Activated naive CD8-positive, alpha-beta T cell treated with anti-CD3 and anti-CD28 coated beads, Interleukin-2, amount 10 ng/mL, durations not matched to agents 7 days and 5 days (primary cell): ENCODE measurements at regions not wholly inside any gene's neighbourhood (a gene's known extent, or its start where the extent isn't known, plus 50 kb on each side); places are given as distances from the start of the nearest gene placed in this dataset.

Experiments
- ATAC-seq: fragments of 150-1000 bp; cut with Tn5 transposase; one replicate; pipeline ENCODE4 v1.10.0; 2021; ENCODE audit warnings: low read depth, moderate library complexity
- POLR2A ChIA-PET: fragments of 350-600 bp; sonication (Branson Sonifier 250); formaldehyde crosslinking; loops from one replicate; lab custom pipeline; 2021; ENCODE audit warnings: antibody characterized with exemption; lab: Charles Lee
- DNase-seq: peaks from one replicate; pipeline ENCODE4 v3.0.0; 2021
- H3K27ac Mint-ChIP-seq: one replicate; pipeline ENCODE4 v1.8.0; 2022; ENCODE audit warnings: mild to moderate bottlenecking, mixed read lengths
- H3K27me3 Mint-ChIP-seq: one replicate; pipeline ENCODE4 v1.8.0; 2022; ENCODE audit warnings: mild to moderate bottlenecking, moderate library complexity, mixed read lengths
- H3K36me3 Mint-ChIP-seq: one replicate; pipeline ENCODE4 v1.8.0; 2021; ENCODE audit warnings: mild to moderate bottlenecking, mixed read lengths
- H3K4me1 Mint-ChIP-seq: one replicate; pipeline ENCODE4 v1.8.0; 2021; ENCODE audit warnings: mixed read lengths
- H3K4me3 Mint-ChIP-seq: one replicate; pipeline ENCODE4 v1.8.0; 2022; ENCODE audit warnings: mild to moderate bottlenecking, moderate library complexity, mixed read lengths
- H3K9me3 Mint-ChIP-seq: one replicate; pipeline ENCODE4 v1.8.0; 2021; ENCODE audit warnings: mixed read lengths

DNA sequence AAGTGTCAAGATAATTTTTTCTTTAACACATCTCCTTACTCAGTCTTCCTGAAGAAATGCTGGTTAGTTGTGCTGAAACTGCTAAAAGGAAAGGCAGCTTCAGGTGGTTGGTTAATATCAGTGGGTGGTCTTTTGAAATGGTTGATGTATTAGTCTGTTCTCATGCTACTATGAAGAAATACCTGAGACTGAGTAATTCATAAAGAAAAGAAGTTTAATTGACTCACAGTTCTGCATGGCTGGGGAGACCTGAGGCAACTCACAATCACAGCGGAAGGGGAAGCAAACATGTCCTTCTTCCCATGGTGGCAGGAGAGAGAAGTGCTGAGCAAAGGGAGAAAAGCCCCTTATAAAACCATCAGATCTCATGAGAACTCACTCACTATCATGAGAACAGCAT, 125.9 kb upstream of the CYRIA start:
- Mint-ChIP-seq H3K27me3 (no peaks in the 10 kb centered on the region), H3K36me3 (no peaks in the 10 kb centered on the region), H3K27ac (no peak overlapping the region), H3K4me3 (no peak overlapping the region), H3K4me1 (no peaks in the 10 kb centered on the region), H3K9me3 (no peaks in the 10 kb centered on the region)
- ATAC-seq (no peak), DNase-seq (no peak)
- POLR2A ChIA-PET = no interaction called here

DNA sequence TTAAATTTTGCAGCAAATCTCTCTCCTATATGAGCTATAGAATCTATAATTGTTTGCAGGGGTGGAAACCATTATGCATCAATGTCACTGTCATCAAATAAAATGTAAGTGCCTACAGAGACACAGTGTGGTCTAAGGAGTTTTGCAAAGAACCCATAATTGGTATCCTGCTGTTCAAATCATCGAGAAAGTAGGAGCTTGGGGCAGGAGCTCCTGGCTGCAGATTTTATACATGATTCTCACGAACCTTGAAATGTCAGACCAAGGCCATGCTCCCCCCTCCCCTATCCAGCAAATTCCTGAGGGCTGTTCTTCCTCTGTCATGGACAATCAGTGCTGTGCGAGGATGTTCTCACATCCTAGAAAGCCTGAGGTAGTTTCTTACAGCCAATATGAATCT, 119.5 kb upstream of the CYRIA start:
- H3K36me3 Mint-ChIP-seq = no peaks in the 10 kb centered on the region
- no peaks in the 10 kb centered on the region for H3K4me1 Mint-ChIP-seq
- DNase-seq (no peak), ATAC-seq (no peak)
- no peaks in the 10 kb centered on the region for H3K9me3 Mint-ChIP-seq
- no peaks in the 10 kb centered on the region for H3K27me3 Mint-ChIP-seq
- H3K27ac Mint-ChIP-seq = no peak overlapping the region
- POLR2A ChIA-PET = no interaction called here
- no peak overlapping the region for H3K4me3 Mint-ChIP-seq

GRCh38 chr2:16784652-16785051, 119.0 kb upstream of the CYRIA start:
- ATAC-seq = no peak
- H3K4me1 Mint-ChIP-seq = no peaks in the 10 kb centered on the region
- H3K4me3 Mint-ChIP-seq = no peak overlapping the region
- no peaks in the 10 kb centered on the region for H3K27me3 Mint-ChIP-seq
- H3K9me3 Mint-ChIP-seq = no peaks in the 10 kb centered on the region
- no peaks in the 10 kb centered on the region for H3K36me3 Mint-ChIP-seq
- POLR2A ChIA-PET = no interaction called here
- H3K27ac Mint-ChIP-seq = no peak overlapping the region
- DNase-seq = no peak

- H3K27ac Mint-ChIP-seq = no peak overlapping the region
- H3K4me1 Mint-ChIP-seq = no peaks in the 10 kb centered on the region
- POLR2A ChIA-PET = no interaction called here
- H3K4me3 Mint-ChIP-seq = no peak overlapping the region
- H3K36me3 Mint-ChIP-seq = no peaks in the 10 kb centered on the region
- no peaks in the 10 kb centered on the region for H3K9me3 Mint-ChIP-seq
- H3K27me3 Mint-ChIP-seq = no peaks in the 10 kb centered on the region
- ATAC-seq = no peak
- no peak for DNase-seq
Observed at GRCh38 chr2:16777123-16777870, 111.7 kb upstream of the CYRIA start.

DNA sequence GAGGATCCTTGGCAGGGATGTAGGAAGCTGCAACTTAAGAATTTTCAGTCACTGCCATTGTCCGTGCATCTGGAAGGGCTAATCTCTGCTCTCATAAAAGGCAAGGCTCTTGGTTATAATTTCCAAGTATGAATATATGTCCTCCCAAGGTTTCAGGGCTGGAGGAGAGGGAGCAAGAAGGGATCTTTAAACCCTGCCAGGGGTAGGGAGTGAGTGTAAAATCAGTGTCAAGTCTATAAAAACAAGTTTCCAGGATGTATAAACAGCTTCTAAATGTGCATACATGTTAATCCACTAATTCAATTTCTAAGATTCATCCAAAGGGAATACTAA, 110.2 kb upstream of the CYRIA start:
- Mint-ChIP-seq H3K36me3 (no peaks in the 10 kb centered on the region), H3K27ac (no peak overlapping the region), H3K4me3 (no peak overlapping the region), H3K4me1 (no peaks in the 10 kb centered on the region), H3K27me3 (no peaks in the 10 kb centered on the region), H3K9me3 (no peaks in the 10 kb centered on the region)
- ATAC-seq (no peak), DNase-seq (no peak)
- POLR2A ChIA-PET = no interaction called here

DNA sequence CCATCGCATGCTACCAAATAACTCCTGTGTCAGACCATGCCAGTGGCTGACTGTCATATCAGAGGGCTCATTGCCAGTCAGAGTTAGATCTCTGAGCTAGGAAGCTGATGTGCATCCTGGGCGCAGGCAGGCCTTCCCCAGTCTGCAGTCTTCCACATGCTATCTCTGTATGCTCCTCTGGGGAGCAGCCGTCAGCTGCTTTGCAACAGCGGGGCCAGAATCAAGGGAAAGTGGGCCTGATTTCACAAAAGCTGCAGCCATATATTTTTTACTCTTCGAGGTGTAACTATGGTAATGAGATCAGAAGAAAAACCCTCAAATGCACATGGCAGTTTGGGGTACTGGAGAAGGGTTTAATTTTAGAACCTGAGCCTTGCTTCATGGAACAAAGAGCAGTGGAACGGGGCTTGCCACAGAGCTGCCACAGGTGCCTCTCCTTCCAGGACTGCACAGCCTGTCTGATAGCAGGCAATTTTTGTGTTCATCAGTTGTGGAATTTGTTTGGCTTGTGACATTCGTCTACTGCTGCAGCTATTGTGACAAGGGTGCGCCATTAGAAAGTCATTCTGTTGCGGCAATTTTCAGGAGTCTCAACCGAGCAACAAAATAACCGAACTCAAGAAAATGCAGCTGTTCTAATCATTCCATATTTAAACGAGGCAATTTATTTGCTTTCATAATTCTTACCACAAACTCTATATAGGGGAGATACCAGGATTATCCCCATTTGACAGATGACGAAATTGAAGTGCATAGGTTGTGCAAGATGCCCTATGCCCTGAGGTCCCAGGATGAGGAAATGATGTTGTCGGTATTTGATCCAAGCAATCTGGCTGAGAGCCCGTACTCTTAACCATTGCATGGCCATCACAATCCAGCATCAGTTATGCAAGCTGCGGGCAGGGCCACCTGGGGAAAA, 109.6 kb upstream of the CYRIA start:
- H3K27ac Mint-ChIP-seq = no peak overlapping the region
- no peaks in the 10 kb centered on the region for H3K4me1 Mint-ChIP-seq

GRCh38 chr2:16774091-16774490, 108.5 kb upstream of the CYRIA start:
- Mint-ChIP-seq H3K4me1 (no peaks in the 10 kb centered on the region), H3K36me3 (no peaks in the 10 kb centered on the region), H3K9me3 (no peaks in the 10 kb centered on the region), H3K27ac (no peak overlapping the region), H3K4me3 (no peak overlapping the region), H3K27me3 (peaks cover 4% of the 10 kb centered on the region)
- DNase-seq (no peak), ATAC-seq (no peak)
- POLR2A ChIA-PET = no interaction called here

More for the DNA sequence above, 109.6 kb upstream of the CYRIA start:
- Mint-ChIP-seq H3K27me3 (peaks cover under 1% of the 10 kb centered on the region), H3K9me3 (no peaks in the 10 kb centered on the region), H3K36me3 (no peaks in the 10 kb centered on the region), H3K4me3 (no peak overlapping the region)
- ATAC-seq = no peak
- DNase-seq = no peak
- POLR2A ChIA-PET = no interaction called here

- Mint-ChIP-seq H3K27me3 (peaks cover 5% of the 10 kb centered on the region), H3K36me3 (no peaks in the 10 kb centered on the region), H3K4me3 (no peak overlapping the region), H3K9me3 (no peaks in the 10 kb centered on the region), H3K4me1 (no peaks in the 10 kb centered on the region), H3K27ac (no peak overlapping the region)
- DNase-seq (no peak), ATAC-seq (no peak)
- POLR2A ChIA-PET = no interaction called here
Observed at GRCh38 chr2:16773080-16773713, 107.6 kb upstream of the CYRIA start.

- POLR2A ChIA-PET = no interaction called here
- Mint-ChIP-seq H3K27me3 (peaks cover 5% of the 10 kb centered on the region), H3K4me1 (no peaks in the 10 kb centered on the region), H3K9me3 (no peaks in the 10 kb centered on the region), H3K27ac (no peak overlapping the region), H3K4me3 (no peak overlapping the region), H3K36me3 (no peaks in the 10 kb centered on the region)
- DNase-seq (no peak), ATAC-seq (no peak)
Observed at GRCh38 chr2:16767789-16768476, 102.3 kb upstream of the CYRIA start.

DNA sequence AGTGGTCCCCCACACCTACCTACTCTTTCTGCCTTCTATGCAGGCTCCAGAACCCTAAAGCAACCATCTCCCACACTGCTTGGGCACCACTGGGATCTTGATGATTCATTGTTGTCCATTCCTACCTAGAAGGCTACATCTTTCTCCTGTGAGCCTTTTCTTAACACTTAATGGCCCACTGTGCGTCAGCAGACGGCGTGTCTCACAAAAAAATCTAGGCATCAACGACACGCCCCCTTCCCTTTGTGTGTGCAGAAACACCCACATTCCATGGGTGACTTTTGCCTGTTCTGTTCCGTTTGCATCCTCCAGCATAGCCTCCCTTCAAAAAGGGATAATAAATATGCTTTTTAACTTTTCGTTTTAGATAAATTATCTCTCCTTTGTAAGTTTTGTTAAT, 99.7 kb upstream of the CYRIA start:
- Mint-ChIP-seq H3K36me3 (no peaks in the 10 kb centered on the region), H3K27me3 (peaks cover 8% of the 10 kb centered on the region), H3K27ac (no peak overlapping the region), H3K4me1 (no peaks in the 10 kb centered on the region), H3K9me3 (no peaks in the 10 kb centered on the region), H3K4me3 (no peak overlapping the region)
- ATAC-seq (no peak), DNase-seq (no peak)
- POLR2A ChIA-PET = no interaction called here

DNA sequence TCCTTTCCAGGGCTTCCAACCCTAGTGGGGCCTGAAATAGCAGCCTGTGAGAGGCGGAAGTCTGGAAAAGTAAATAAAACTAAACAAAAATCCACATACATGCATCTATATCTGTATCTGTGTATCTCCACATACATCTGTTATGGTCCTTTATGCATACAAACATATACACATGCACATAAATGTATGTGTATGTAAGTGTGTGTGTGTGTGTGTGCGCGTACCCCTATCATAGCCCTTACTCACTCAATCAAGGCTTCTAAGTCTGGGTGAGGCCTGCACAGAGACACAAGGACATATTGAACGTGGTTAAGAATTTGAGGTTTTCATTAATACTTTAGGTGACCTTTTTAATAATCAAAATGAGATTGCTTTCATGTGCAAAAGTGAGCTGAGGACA, 98.9 kb upstream of the CYRIA start:
- no peaks in the 10 kb centered on the region for H3K9me3 Mint-ChIP-seq
- DNase-seq (no peak), ATAC-seq (no peak)
- peaks cover 5% of the 10 kb centered on the region for H3K27me3 Mint-ChIP-seq
- no peak overlapping the region for H3K4me3 Mint-ChIP-seq
- H3K4me1 Mint-ChIP-seq = no peaks in the 10 kb centered on the region
- POLR2A ChIA-PET = no interaction called here
- no peaks in the 10 kb centered on the region for H3K36me3 Mint-ChIP-seq
- H3K27ac Mint-ChIP-seq = no peak overlapping the region

DNA sequence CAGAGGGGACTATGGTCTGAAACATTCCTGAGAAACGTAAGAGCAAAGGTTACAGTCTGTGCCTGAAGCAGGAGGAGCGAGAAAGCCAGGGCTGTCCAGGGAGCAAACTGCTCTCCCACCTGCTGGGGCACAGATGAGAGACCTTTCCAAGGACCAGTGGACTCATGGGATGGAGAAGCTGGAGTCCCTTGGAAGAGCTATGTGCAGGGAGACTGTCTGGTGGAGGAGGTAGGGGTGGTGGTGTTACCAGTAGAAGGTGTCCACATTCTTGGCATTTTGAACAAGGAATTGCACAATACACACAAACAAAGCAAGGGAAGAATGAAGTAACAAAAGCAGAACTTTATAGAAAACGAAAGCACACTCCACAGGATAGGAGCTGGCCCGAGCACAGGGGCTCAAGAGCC, 97.9 kb upstream of the CYRIA start:
- Mint-ChIP-seq H3K4me3 (no peak overlapping the region), H3K27me3 (peaks cover 2% of the 10 kb centered on the region), H3K36me3 (no peaks in the 10 kb centered on the region), H3K9me3 (no peaks in the 10 kb centered on the region), H3K27ac (no peak overlapping the region), H3K4me1 (no peaks in the 10 kb centered on the region)
- no peak for DNase-seq
- POLR2A ChIA-PET = no interaction called here
- ATAC-seq = no peak

DNA sequence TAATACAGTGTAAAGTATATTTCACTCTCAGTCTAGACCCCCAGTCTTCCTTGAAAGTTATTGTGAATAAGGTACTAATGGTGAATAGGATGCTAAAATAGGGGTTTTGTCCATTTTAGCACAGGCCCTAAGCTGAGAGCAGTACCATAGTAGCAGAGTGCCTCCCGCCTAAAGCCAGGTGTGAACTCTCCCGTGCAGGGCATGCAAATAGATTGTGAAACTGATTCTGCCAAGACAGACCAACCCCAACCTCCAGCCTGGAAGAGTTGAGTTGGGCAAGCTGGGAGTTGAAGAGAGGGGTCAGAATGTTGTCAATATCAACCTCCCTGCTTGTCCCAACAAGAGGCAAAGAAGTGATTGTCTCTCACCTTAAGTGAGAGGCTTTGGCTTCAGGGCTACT, 97.4 kb upstream of the CYRIA start:
- Mint-ChIP-seq H3K36me3 (no peaks in the 10 kb centered on the region), H3K4me3 (no peak overlapping the region), H3K9me3 (no peaks in the 10 kb centered on the region), H3K27me3 (peaks cover 2% of the 10 kb centered on the region), H3K4me1 (no peaks in the 10 kb centered on the region), H3K27ac (no peak overlapping the region)
- POLR2A ChIA-PET = no interaction called here
- ATAC-seq (no peak), DNase-seq (no peak)
